SIG-M5 (cell line): ENCODE measurements at regions not wholly inside any gene's neighbourhood (a gene's known extent, or its start where the extent isn't known, plus 50 kb on each side); places are given as distances from the start of the nearest gene placed in this dataset.
"Not testable (repeated sequence)": the region's sequence is repeated elsewhere in the genome, so short reads cannot be mapped to it uniquely, and the experiment has no call there.

ENCODE experiments used
- DNase-seq: peaks from one replicate; lab custom pipeline; 2025; lab: John Stamatoyannopoulos, UW

DNA sequence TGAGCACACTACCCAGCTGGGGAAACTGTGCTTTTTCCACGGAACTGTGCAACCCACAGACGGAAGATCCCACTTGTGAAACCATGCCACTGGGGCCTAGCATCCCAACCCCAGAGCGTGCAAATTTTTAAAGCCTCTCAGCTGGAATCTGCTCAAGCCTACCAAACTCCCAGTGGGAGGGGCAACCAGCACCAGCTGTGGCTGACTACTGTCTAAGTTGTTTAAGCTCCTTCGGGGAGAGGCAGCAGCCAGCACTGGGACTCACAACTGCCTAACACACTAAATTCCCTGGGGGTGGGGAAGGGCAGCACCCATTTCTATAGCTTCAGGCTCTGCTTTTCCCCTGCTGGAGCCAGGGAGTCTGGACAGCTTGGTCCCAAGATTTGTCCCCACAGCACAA, 287.6 kb upstream of the MSX2 start:
- DNase-seq: no peak

DNA sequence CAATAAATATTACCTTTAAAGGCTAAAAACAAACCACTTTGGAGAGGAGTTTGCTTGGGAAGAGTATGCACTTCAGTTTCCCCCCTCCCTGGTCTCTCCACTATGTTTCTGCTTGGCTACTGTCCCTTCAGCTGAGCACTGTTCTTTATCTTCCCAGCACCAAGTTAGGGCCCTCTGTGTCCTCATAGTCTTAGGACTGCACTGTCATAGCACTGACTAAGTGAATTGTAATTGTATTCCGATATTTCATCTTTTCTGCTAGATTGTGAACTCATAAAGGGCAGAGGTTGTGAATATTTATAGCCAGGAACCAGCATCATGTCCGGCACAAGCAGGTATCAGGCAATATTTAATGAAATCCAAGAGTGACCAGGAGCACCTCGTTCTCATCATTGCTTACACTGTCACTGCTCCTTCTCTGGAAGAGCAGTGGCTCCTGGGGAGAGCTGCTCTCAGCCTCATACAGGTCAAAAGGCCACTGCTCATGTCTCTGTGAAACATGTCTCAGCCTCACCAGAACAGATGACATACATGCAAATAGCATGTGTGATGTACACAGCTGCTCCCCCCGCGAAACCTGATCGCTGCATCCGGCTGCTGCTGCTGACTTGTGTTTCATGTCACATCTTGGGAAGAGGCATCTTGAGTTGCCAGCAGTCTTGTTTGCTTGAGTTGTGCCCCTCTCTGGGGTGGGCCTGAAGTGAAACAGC, 279.7 kb upstream of the MSX2 start:
- no peak for DNase-seq

DNA sequence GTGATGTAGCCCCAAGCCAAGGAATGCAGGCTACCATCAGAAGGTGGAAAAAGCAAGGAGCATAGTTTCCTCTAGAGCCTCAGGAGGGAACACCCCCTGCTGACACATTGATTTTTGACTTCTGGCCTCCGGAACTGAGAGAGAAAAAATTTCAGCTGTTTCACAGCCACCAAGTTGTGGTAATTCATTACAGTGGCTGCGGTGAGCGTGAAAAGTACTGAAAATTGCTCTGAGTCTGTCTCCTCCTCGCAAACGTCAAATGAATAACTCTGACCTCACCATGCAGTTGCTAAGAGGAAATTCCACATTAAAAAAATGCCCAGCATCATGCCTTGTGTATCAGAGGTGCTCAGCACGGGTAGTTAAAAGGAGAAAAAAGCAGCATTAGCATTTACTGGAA, 277.9 kb upstream of the MSX2 start:
- DNase-seq: no peak

DNA sequence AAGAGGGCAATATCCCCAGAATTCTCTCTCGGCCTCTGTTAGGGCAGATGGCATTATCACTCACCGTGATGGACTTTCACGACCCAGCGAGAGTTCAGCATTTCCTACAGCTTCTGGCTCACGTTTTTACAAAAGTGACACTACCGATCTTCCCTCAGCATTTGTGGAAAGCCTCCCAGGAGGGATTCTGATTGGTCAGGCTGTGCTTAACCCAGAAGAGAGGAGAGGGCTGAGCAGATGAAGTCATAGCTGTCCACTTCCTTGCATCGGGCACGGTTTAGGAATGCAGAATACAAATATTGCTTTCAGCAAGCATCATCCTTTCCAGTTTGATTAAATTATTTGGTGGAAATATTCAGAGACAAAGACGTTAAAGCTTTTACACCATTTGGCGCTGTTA, 277.4 kb upstream of the MSX2 start:
- DNase-seq: no peak

DNA sequence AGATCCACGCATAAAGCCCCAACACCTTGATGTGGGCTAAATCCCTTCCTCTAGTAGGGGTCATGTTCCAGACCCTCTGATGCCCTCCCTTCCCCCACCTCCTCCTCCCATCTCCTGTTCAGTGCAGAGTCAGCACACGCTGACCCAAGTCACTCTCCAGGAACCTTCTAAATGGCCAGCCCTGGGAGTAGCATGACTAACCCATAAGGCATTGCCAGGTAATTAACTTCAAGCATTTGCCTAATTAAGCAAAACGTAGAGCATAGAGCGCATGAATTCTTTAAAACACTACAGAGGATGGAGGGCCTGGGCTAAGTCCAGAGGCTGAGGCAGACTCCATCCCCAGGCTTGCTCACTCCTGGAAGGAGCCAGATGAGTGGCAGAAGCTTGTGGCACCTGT, 276.3 kb upstream of the MSX2 start:
- no peak for DNase-seq

DNA sequence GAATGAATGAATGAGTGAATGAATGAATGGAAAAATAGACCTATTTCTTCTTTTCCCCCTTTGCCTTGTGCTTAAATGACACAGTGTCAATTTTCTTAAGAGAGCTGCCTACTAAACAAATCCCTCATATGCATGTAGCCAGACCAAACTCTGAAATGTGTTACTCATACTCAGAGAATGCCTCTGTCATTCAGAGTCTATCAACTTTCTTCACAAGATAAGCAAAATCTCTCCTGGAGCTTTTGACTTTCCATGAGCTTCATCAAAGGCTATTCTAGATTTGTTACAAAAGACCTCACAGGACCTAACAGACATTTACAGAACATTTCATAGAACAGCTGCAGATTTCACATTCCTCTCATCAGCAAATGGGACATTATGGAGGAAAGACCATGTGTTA, 275.7 kb upstream of the MSX2 start:
- DNase-seq: no peak

DNA sequence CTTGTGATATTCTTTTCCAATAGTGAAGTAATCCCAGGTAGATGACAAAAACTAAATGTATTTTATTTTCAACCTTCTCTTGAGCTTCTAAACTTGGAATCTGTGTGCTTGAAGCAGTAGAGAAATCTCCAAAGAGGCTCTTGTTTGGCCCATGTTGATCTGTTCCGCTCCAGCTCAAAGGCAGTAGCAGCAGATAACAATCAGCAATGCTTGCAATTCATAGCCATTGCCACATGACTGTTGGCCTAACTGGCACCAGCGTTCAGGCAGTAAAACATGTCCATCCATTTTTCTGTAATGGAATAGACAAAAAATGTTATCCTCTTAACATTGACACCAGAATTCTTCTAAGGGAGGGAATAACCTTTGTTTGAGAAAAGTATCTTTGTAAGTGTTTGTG, 270.7 kb upstream of the MSX2 start:
- DNase-seq: no peak

DNA sequence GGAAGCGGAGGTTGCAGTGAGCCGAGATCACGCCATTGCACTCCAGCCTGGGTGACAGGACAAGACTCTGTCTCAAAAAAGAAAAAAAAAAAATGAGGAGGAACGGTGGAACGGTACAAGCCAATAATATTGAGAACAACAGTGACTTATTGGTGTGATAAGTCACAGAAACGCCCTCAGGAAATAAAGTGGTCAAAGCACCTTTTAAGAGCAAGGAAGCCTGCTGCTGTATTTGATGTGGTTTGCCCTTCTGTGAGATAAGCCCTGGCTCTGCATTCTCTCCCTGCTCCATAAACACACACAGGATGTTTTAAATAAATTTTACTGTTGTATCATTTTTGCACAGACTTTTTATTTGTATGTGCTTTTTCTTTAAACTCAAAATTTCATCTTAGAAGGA, 269.9 kb upstream of the MSX2 start:
- no peak for DNase-seq

DNA sequence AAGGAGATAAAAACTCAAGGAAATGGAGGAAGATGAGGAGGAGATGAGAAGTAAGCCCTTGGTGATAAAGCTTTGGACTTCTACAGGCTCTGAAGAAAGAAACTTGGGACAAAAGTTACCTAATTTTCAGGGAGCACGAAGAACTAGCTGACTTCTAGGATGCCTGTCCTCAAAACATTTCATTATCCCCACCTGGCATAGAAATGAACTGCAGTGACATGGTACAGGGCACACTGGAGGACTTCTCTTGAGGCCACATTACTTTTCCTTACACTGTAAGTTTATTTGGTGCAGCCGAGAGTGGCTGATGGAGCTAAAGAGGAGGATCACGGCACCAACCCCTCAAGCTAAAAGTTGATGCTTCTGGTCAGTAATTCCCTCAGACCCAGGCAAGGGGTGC, 269.5 kb upstream of the MSX2 start:
- DNase-seq: no peak

DNA sequence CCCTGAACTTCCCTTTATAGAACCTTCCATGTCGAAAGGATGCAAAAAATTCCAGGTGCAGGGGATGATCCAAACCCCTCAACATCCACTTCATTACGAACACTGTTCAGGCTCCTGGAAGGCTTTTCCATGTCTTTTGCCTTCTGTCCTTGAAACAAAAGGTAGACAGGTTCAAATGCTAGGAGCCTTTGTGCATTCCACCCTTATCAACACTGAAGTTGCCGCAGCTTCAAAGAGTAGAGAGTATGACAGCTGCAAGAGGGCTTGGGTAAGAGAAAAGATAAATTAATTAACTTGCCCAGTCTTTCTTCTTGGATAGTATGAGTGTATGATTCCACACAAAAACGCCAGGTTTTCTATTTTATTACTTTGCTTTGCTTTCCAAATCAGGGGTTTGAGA, 269.1 kb upstream of the MSX2 start:
- no peak for DNase-seq

DNA sequence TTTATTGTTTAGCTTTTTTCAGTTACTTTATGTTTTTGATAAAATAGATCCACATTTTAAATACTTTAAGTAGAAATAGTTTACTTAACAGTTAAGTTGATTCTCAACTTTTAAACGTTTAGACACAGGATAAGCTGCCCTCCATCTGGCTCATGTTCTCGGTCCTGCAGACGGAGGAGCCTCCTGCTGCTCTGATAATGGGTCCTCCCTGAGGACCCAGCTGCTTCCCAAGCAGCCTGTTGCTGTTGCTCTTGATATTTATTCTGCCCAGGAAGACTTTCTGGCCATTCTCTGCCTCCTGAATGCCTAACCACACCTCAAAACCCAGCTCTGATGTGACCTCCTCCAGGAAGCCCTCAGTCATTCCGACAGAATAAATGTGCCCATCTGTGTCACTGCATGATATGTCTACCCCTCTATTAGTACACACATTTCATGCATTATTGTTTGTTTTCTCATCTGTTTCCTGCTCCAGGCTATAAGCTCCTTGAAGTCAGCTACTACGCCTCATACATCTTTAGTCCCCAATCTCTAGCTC, 267.2 kb upstream of the MSX2 start:
- no peak for DNase-seq

DNA sequence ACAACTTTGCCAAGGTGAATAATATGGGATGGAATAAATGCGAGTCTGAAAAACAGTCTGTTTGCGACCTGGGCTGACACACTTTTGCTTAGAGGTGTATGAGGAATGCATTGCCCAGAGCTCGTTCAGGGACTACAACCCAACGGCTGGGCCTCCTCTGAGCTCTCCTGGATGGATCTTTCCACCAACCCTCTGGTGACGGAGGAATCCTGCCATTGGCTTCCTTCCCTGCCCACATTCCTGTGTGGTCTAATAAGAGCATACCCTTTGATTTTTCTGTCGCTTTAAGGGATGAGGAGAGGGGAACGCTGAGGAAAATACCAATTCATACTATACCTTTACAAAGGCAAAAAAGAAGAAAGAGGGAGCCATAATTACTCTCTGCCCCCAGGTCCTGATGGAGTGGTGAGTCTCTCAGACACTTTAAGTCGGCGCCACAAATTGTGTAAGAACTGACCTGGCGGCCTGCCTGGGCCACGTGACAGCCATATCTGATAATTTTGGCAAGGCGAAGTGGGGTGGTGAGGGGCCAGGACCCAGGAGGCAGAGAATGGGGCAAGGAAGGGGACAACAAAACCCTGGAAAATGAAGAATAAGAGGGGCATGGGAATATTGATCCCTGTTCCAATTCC, 265.2 kb upstream of the MSX2 start:
- no peak for DNase-seq

DNA sequence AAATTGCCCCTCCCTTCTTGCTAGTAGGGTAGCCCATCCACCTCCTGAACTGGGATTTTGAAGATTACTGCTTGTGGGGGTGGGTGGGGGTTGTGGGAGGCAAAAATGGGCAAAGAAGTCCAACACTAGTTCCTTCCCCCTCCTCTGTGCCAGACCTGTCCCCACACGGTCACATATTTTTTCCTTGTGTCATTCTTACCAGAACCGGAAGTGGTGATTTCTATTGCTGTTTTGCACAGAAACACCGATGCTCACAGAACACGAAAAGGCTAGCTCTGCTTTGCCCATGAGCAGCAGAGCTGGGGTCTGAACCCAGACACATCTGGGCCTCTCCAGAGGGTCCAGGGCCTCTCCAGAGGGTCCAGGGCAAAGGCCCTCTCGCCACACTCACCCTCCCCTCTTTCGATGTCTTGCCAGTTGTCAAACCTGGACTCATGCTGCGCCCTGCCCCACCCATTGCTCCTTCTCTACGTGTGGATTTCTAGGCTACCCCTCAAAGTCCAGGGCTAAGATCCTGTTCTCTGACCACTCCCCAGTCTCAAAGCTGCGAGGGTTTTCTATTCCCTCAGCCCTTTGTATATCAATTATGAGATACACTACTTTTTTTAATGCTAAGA, 264.4 kb upstream of the MSX2 start:
- DNase-seq: no peak

DNA sequence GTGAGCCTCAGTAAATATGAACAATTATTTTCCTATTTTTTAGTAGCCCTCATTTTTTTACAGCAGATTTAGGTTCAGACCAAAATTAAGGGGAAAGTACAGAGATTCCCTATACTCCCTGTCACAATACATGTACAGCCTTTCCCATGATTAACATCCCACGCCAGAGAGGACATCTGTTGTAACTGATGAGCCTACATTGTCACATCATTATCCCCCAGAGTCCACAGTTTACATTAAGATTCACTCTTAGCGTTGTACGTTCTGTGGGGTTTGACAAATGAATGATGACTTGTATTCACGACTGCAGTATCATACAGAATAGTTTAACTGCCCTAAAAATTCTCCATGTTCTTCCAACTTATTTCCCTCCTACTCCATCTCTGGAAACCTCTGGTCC, 262.3 kb upstream of the MSX2 start:
- DNase-seq: no peak

DNA sequence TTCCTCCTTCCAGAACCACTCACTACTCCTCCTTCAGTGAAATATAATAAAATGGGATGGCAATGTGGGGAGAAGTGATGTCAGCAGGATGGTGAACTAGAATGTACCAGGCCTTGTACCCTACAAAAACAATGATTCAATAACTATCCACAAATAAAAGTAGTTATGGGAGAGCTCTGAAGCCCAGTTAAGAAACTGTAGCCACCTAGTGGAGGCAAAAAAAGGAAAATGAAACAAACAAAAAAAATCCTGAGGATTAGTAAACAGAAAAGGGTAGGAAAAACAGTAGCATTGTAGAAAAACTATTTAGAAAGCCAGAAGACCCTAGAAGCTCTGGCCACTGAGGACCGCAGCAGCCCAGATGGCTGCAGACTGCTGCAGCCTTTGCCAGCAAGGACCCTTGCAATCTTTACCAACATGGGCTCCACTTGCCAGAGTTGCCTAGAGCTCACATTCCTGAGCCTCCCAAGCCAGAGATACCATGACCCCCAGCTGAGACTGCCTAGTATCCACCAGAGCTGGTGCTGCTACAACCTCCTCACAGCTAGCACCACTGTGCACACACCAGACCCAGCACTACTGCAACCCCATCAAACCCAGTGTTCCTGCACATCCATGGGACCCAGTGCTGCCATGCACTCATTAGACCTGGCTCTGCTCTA, 259.7 kb upstream of the MSX2 start:
- no peak for DNase-seq

DNA sequence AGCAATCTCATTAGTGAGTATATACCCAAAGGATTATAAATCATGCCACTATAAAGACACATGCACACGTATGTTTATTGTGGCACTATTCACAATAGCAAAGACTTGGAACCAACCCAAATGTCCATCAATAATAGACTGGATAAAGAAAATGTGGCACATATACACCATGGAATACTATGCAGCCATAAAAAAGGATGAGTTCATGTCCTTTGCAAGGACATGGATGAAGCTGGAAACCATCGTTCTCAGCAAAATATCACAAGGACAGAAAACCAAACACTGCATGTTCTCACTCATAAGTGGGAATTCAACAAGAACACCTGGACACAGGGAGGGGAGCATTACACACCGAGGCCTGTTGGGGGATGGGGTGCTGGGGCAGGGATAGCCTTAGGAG, 252.9 kb upstream of the MSX2 start:
- DNase-seq: not testable (repeated sequence)

DNA sequence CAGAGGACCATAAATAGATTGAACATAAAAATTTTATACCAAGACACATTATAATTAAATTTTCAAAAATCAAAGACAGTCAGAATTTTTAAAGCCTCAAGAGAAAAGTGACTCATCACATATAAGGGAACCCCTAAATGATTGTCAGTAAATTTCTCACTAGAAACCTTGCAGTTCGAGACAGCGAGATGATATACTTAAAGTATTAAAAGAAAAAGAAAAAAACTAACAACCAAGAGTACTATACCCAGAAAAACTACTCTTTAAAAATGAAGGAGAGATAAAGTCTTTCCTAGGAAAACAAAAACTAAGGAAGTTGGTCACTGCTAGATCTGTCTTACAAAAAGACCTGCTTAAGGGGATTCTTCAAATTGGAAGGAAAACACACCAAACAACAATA, 251.4 kb upstream of the MSX2 start:
- DNase-seq: no peak

DNA sequence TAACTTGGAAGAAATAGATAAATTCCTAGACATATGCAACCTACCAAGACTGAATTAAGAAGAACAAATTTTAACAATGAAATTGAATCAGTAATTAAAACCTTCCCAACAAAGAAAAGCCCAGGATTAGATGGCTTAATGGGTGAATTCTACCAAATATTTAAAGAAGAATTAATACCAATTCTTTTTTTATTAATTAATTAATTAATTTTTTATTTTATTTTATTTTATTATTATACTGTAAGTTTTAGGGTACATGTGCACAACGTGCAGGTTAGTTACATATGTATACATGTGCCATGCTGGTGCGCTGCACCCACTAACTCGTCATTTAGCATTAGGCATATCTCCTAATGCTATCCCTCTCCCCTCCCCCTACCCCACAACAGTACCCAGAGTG, 248.4 kb upstream of the MSX2 start:
- DNase-seq: not testable (repeated sequence)

DNA sequence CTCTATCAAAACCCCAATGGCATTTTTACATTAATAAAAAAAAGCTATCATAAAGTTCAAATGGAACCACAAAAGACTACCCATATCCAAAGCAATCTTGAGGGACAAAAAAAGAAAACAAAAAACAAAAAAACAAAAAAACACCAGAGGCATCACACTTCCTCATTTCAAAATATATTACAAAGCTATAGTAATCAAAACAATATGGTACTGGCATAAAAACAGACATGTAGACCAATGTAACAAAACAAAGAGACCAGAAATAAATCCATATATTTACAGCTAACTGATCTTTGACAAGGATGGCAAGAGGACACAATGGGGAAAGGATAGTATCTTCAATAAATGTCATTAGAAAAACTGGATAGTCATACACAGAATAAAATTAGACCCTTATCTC, 245.1 kb upstream of the MSX2 start:
- DNase-seq: no peak

DNA sequence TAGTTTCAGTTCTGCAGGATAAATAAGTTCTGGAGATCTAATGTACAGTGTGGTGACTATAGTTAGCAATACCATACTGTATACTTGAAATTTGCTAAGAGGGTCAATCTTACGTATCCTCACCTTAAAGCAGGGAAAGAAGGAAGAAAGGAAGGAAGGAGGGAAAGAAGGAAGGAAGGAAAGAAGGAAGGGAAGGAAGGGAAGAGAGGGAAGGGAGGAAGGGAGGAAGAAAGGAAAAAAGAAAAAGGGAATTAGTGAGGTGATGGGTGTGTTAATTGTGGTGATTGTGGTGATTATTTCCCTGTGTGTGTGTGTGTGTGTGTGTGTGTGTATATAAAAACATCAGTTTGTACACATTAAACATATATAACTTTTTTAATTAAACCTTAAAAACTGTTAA, 242.6 kb upstream of the MSX2 start:
- DNase-seq: no peak

DNA sequence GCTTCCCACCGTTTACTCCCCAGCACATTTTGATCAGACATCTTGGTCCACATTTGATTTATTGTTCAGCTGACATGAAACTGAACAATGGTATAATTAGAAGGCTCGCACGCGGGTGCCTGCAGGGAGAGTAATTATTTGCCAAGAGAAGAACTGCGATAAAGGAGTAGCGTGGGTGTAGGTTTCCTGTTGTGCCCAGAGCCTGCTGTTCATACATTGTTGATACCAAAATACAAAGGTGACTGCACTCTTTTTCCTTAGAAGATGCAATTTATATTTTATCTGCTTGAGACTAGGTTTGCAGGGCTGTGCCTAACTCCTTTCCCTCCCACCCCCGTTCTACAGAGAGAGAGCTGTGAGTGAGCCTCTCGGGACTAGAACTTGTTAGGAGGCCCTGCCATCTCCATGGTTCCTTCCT, 241.8 kb upstream of the MSX2 start:
- DNase-seq: no peak

DNA sequence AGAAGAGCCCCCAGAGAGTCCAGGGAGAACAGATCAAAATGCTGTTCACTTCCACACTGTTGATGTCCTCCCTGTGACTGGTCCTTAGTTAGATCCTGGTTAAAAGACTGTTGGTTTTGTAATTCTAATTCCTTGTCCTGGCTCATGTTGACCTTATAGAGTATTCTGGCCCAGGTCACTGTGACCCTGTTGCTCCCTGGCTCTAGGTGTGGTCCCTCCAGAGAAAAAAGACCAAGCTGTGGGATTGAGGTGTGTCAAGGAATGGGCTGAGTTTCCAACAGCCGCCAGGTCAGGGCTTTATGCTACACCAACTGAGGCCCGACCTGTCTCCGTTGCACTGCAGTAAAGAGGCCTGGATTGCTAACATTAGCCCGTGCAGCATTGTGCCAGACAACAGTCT, 241.0 kb upstream of the MSX2 start:
- no peak for DNase-seq

DNA sequence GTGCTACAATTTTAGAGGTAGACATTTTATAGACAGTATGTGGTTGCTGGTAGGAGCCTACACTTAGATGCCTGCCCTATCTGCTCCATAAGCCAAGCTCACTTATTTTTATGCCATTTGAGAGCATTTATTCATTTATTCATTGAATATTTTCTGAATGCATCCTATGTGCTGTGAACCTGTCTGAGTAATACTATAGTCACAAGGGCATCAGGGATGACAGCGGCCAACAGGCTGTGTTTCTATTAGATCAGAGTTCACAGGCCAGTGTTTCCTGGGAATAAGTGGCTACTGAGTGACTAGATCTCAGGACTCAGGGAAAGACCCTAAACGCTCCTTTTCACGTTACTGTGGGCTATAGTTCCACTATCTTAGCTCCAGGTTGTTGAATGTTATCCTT, 235.2 kb upstream of the MSX2 start:
- DNase-seq: no peak
